Neural cell (in vitro differentiated cells): ENCODE measurements at regions not wholly inside any gene's neighbourhood (a gene's known extent, or its start where the extent isn't known, plus 50 kb on each side); places are given as distances from the start of the nearest gene placed in this dataset.

Experiments
- EP300 ChIP-seq: fragments of 450-650 bp; conservative IDR thresholded peaks from 2 replicates; pipeline ENCODE4 v1.6.1; 2014; ENCODE audit warnings: antibody characterized with exemption, mild to moderate bottlenecking, moderate library complexity; ENCODE audit not compliant: poor library complexity, severe bottlenecking
- MXI1 ChIP-seq: fragments of 450-650 bp; conservative IDR thresholded peaks from 2 replicates; pipeline ENCODE4 v1.6.1; 2014; ENCODE audit warnings: antibody characterized with exemption, mild to moderate bottlenecking; ENCODE audit not compliant: poor library complexity, severe bottlenecking
- TF ChIP-seq, protein P1 (sequence below): fragments of 450-650 bp; IDR thresholded peaks from 2 replicates; pipeline ENCODE4 v1.5.1; 2014; ENCODE audit warnings: antibody characterized with exemption, mild to moderate bottlenecking, moderate library complexity; ENCODE audit not compliant: poor library complexity, severe bottlenecking

DNA sequence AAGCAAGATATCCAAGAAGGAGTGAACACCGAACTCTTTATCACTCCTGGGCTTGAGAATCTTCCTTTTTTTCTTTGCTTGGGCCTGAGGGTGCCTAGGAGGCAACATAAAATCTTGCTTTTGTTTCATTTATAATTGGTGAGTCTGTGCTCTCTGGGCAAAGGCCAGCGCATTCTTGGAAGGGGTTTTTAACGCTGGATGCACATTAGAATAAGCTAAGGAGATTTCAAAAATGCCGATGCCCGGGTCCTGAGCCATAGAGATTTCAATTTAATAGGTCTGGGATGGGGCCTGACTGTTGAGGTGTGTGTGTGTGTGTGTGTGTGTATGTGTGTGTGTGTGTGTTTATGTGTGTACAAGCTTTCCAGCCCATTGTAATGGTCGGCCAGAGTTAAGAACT lies 62.0 kb upstream of the SORCS3 start:
- TF ChIP-seq EP300 (no peak), MXI1 (no peak)
- TF ChIP-seq, protein P1, sequence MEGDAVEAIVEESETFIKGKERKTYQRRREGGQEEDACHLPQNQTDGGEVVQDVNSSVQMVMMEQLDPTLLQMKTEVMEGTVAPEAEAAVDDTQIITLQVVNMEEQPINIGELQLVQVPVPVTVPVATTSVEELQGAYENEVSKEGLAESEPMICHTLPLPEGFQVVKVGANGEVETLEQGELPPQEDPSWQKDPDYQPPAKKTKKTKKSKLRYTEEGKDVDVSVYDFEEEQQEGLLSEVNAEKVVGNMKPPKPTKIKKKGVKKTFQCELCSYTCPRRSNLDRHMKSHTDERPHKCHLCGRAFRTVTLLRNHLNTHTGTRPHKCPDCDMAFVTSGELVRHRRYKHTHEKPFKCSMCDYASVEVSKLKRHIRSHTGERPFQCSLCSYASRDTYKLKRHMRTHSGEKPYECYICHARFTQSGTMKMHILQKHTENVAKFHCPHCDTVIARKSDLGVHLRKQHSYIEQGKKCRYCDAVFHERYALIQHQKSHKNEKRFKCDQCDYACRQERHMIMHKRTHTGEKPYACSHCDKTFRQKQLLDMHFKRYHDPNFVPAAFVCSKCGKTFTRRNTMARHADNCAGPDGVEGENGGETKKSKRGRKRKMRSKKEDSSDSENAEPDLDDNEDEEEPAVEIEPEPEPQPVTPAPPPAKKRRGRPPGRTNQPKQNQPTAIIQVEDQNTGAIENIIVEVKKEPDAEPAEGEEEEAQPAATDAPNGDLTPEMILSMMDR = no peak
